Lung (tissue), 11 donors: ENCODE measurements at regions not wholly inside any gene's neighbourhood (a gene's known extent, or its start where the extent isn't known, plus 50 kb on each side); places are given as distances from the start of the nearest gene placed in this dataset.

Source experiments
- ATAC-seq: fragments of 200-7000 bp; cut with Tn5 transposase; one replicate; pipeline ENCODE4 v1.9.1; 2020; ENCODE audit warnings: moderate number of reproducible peaks; ENCODE audit not compliant: insufficient read depth, low FRiP score
- DNase-seq, 3 donors: peaks; one replicate each; pipeline ENCODE4 v3.0.0-alpha.2; 2013 to 2017
- H3K27ac ChIP-seq, 2 donors: one replicate each; pipeline ENCODE4 v1.5.1; 2013; ENCODE audit warnings: mild to moderate bottlenecking in 2 of 2, moderate library complexity in 2 of 2, control low read depth in 1 of 2, inconsistent platforms in 1 of 2, low read depth in 1 of 2, low read length in 1 of 2
- H3K27me3 ChIP-seq, 3 donors: one replicate each; pipeline ENCODE4 v1.5.1; 2013; ENCODE audit warnings: low read length in 2 of 3; ENCODE audit not compliant: control insufficient read depth in 3 of 3, insufficient read depth in 3 of 3
- H3K36me3 ChIP-seq, 4 donors: one replicate each; pipeline ENCODE4 v1.5.1; 2013; ENCODE audit warnings: low read length in 4 of 4, mild to moderate bottlenecking in 1 of 4, moderate library complexity in 1 of 4; ENCODE audit not compliant: control insufficient read depth in 4 of 4, insufficient read depth in 4 of 4
- H3K4me1 ChIP-seq, 5 donors: one replicate each; pipeline ENCODE4 v1.5.1; 2013; ENCODE audit warnings: low read length in 5 of 5, mild to moderate bottlenecking in 2 of 5, moderate library complexity in 1 of 5; ENCODE audit not compliant: control insufficient read depth in 5 of 5, insufficient read depth in 5 of 5
- H3K4me3 ChIP-seq: one replicate; pipeline ENCODE4 v1.5.1; 2013; ENCODE audit warnings: mild to moderate bottlenecking, control low read depth, moderate library complexity
- H3K9ac ChIP-seq, 2 donors: one replicate each; pipeline ENCODE4 v1.5.1; 2013; ENCODE audit warnings: low read length in 2 of 2, control low read depth in 1 of 2; ENCODE audit not compliant: insufficient read depth in 1 of 2
- H3K9me3 ChIP-seq, 4 donors: one replicate each; pipeline ENCODE4 v1.5.1; 2013; ENCODE audit warnings: low read length in 3 of 4, mild to moderate bottlenecking in 1 of 4, moderate library complexity in 1 of 4; ENCODE audit not compliant: control insufficient read depth in 4 of 4, insufficient read depth in 3 of 4
- CTCF ChIP-seq: IDR thresholded peaks from 2 replicates; pipeline ENCODE4 v1.5.1; 2012; ENCODE audit warnings: mild to moderate bottlenecking; ENCODE audit errors: control extremely low read depth, extremely low read depth
- WGBS, 2 donors: extraction: QIAGEN DNeasy Blood & Tissue Kit; methylation state at CpG; one replicate each; pipeline ENCODE4 v1.1.7; 2013; 5-methylcytosine and 5-hydroxymethylcytosine counted together
- donor health status: control.
- donor health status: control.
- donor health status: Bipolar disorder and iron deficiency.
- donor health status: healthy.
- donor health status: DM: yes; HTN: yes; CAD: no.

GRCh38 chr5:164680216-164680615 lies 1174.8 kb downstream of the MAT2B start:
- DNase-seq = no peak
- Histone ChIP-seq H3K9ac (no peak overlapping the region), H3K27ac (no peak overlapping the region), H3K4me1 (no peaks in the 10 kb centered on the region), H3K9me3 (peaks cover 0 to 5% (median 0%) of the 10 kb centered on the region in 4 donors), H3K36me3 (no peaks in the 10 kb centered on the region), H3K4me3 (no peak overlapping the region), H3K27me3 (no peaks in the 10 kb centered on the region)
- no peak for TF ChIP-seq CTCF
- no peak for ATAC-seq

- Histone ChIP-seq H3K27ac (no peak overlapping the region), H3K4me1 (no peaks in the 10 kb centered on the region), H3K36me3 (no peaks in the 10 kb centered on the region), H3K4me3 (no peak overlapping the region), H3K9ac (no peak overlapping the region), H3K9me3 (peaks cover 0 to 5% (median 0%) of the 10 kb centered on the region in 4 donors), H3K27me3 (no peaks in the 10 kb centered on the region)
- DNase-seq (peak in 1 of 3 donors; percentile 24), ATAC-seq (no peak)
- no peak for TF ChIP-seq CTCF
- 65 to 80% methylated on average over 5 of the region's 5 CpGs for WGBS, 2 donors
Measured at GRCh38 chr5:164680812-164681520, 1175.5 kb downstream of the MAT2B start.

- no peak for ATAC-seq
Measured at GRCh38 chr5:164687391-164687790, 1182.0 kb downstream of the MAT2B start.

More at GRCh38 chr5:164687391-164687790, 1182.0 kb downstream of the MAT2B start:
- Histone ChIP-seq H3K4me3 (no peak overlapping the region), H3K36me3 (no peaks in the 10 kb centered on the region), H3K9ac (no peak overlapping the region), H3K27ac (no peak overlapping the region), H3K4me1 (no peaks in the 10 kb centered on the region), H3K9me3 (no peaks in the 10 kb centered on the region), H3K27me3 (no peaks in the 10 kb centered on the region)
- TF ChIP-seq CTCF = no peak
- no peak for DNase-seq
